ENCODE measurements at regions not wholly inside any gene's neighbourhood (a gene's known extent, or its start where the extent isn't known, plus 50 kb on each side); places are given as distances from the start of the nearest gene placed in this dataset.

DNA sequence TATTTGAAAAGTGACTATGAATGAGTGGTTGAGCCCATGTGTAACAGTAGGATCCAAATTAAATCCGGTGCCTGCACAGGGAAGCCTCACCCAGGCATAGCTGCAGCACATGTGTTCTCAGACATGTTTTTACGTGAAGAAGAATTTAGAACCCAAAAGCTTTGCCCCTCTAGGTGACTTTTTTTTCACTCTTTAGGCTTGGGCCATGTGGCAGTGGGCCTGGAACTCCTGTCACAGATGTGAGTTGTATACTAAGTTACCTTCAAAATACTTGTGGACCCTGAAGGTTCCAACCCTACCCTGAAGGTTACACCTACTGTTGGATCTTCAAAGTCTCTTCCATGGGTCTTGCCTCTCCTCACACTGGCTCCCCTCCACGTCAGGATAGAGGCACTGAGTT lies 146.6 kb downstream of the GAS1 start:
- TF ChIP-seq, protein P1, sequence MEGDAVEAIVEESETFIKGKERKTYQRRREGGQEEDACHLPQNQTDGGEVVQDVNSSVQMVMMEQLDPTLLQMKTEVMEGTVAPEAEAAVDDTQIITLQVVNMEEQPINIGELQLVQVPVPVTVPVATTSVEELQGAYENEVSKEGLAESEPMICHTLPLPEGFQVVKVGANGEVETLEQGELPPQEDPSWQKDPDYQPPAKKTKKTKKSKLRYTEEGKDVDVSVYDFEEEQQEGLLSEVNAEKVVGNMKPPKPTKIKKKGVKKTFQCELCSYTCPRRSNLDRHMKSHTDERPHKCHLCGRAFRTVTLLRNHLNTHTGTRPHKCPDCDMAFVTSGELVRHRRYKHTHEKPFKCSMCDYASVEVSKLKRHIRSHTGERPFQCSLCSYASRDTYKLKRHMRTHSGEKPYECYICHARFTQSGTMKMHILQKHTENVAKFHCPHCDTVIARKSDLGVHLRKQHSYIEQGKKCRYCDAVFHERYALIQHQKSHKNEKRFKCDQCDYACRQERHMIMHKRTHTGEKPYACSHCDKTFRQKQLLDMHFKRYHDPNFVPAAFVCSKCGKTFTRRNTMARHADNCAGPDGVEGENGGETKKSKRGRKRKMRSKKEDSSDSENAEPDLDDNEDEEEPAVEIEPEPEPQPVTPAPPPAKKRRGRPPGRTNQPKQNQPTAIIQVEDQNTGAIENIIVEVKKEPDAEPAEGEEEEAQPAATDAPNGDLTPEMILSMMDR (IDR thresholded peaks at IDR 0.05), result no peak
- TF ChIP-seq POLR2A (IDR thresholded peaks at IDR 0.05), result no peak
